BJ (cell line): ENCODE measurements at regions not wholly inside any gene's neighbourhood (a gene's known extent, or its start where the extent isn't known, plus 50 kb on each side); places are given as distances from the start of the nearest gene placed in this dataset.

Experiments used
- CTCF ChIA-PET: fragments of 350-600 bp; formaldehyde crosslinking; extraction: SDS; loops from one replicate; lab custom pipeline; 2021; ENCODE audit warnings: antibody characterized with exemption, inconsistent platforms; lab: Yijun Ruan, JAX
- POLR2A ChIA-PET: fragments of 300-600 bp; sonication (Branson Sonifier 250); formaldehyde crosslinking; extraction: SDS; loops from one replicate; lab custom pipeline; 2021; ENCODE audit warnings: antibody characterized with exemption; lab: Charles Lee
- DNase-seq: peaks from one replicate; pipeline ENCODE4 v3.0.0-alpha.2; 2011; ENCODE audit warnings: low read depth
- H3K27me3 ChIP-seq: 2 replicates; pipeline ENCODE4 v1.6.0; 2011; ENCODE audit warnings: low read length; ENCODE audit not compliant: control insufficient read depth, insufficient read depth
- H3K36me3 ChIP-seq: 2 replicates; pipeline ENCODE4 v1.5.1; 2011; ENCODE audit warnings: low read length; ENCODE audit not compliant: control insufficient read depth, insufficient read depth
- H3K4me3 ChIP-seq: 2 replicates; pipeline ENCODE4 v1.5.1; 2011; ENCODE audit warnings: low read depth, mild to moderate bottlenecking, control low read depth, low read length
- TF ChIP-seq, protein P1 (sequence below): IDR thresholded peaks from 2 replicates; pipeline ENCODE4 v1.5.1; 2011; ENCODE audit warnings: low read depth, mild to moderate bottlenecking, control low read depth, inconsistent platforms, low read length, moderate library complexity; ENCODE audit not compliant: insufficient read depth

DNA sequence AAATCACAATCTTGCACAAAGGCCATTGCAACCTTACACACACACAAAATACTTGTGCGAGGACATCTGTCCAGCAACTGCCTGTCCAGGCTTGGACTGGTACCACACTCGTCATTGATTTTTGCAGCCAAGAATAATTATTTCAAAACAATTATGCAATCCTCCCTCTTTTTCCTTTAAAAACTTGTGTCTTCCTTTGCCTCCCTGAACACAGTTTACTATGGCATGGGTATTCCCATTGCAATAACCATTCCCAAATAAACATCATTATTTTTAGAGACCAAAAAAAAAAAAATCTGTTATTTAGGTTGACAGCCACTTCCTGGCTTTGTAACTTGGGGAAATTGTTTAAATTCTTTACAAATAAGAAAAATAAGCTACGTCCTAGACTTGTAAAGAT lies 54.0 kb downstream of the C11orf91 start:
- POLR2A ChIA-PET, result no interaction called here
- no peaks in the 10 kb centered on the region for H3K27me3 ChIP-seq
- no peak overlapping the region for H3K4me3 ChIP-seq
- CTCF ChIA-PET, result interaction anchor here (0.6 to 0.7 kb wide), 2 partner anchors 12 to 253 kb away, joined by 3 to 6 read pairs; no protein-coding TSS in a partner anchor
- TF ChIP-seq, protein P1, sequence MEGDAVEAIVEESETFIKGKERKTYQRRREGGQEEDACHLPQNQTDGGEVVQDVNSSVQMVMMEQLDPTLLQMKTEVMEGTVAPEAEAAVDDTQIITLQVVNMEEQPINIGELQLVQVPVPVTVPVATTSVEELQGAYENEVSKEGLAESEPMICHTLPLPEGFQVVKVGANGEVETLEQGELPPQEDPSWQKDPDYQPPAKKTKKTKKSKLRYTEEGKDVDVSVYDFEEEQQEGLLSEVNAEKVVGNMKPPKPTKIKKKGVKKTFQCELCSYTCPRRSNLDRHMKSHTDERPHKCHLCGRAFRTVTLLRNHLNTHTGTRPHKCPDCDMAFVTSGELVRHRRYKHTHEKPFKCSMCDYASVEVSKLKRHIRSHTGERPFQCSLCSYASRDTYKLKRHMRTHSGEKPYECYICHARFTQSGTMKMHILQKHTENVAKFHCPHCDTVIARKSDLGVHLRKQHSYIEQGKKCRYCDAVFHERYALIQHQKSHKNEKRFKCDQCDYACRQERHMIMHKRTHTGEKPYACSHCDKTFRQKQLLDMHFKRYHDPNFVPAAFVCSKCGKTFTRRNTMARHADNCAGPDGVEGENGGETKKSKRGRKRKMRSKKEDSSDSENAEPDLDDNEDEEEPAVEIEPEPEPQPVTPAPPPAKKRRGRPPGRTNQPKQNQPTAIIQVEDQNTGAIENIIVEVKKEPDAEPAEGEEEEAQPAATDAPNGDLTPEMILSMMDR, result no peak
- DNase-seq, result no peak
- no peaks in the 10 kb centered on the region for H3K36me3 ChIP-seq

DNA sequence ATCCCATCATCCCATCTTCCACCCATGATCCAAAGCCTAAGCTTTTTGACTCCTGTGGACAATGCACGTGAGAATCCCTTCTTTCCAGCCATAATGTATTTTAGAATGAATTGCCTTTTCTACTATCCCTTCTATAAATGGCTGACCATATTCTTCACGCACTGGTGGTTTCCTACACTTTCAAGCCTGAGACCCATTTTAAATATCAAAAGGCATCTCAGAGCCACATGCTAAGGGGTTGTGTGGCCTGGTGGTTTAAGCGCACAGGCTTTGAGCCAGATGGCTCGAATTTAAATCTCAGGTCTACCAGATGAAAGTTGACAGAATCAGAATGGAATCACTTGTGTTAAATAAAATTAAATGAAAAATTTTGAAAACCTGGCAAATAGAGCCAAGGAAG lies 54.5 kb downstream of the C11orf91 start:
- ChIA-PET POLR2A (no interaction called here), CTCF (no interaction called here)
- Histone ChIP-seq H3K36me3 (no peaks in the 10 kb centered on the region), H3K4me3 (no peak overlapping the region), H3K27me3 (no peaks in the 10 kb centered on the region)
- DNase-seq, result no peak
- TF ChIP-seq, protein P1, result no peak

GRCh38 chr11:33645686-33646085 lies 54.9 kb downstream of the C11orf91 start:
- CTCF ChIA-PET, result no interaction called here
- H3K36me3 ChIP-seq, result no peaks in the 10 kb centered on the region
- H3K27me3 ChIP-seq, result no peaks in the 10 kb centered on the region
- H3K4me3 ChIP-seq, result no peak overlapping the region
- DNase-seq, result no peak
- POLR2A ChIA-PET, result no interaction called here
- TF ChIP-seq, protein P1, result no peak

DNA sequence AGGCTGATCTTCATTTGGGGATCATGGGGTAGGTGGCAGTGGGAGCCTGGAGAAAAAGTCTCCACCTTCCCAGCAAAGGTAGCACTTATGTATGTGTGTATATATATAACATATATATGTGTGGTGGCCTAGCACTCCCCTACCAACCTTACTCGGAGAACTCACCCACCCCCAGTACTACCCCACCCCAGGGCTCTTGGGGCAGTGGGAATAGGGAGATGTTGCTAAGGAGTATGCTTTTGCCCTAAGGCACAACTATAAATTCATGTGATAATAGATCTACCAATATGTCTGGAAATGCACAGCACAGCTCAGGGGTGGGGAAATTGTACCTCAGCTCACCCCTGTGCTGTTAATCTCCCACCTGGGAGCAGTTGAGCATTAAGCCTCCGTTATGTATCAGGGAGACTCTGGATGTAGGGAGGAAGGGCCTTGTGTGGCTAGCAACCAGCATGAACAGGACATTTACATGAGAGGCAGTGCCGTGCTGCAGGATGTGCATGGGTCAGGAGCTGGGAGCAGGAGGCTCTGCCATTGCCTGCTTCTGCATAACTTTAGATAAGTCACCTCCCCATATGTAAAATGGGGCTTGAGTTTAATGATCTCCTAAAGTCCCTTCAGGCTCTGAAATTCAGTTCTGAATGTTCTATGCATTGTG lies 57.3 kb downstream of the C11orf91 start:
- Histone ChIP-seq H3K36me3 (no peaks in the 10 kb centered on the region), H3K4me3 (no peak overlapping the region), H3K27me3 (no peaks in the 10 kb centered on the region)
- no peak for DNase-seq
- TF ChIP-seq, protein P1, result no peak
- CTCF ChIA-PET, result no interaction called here
- POLR2A ChIA-PET, result no interaction called here

GRCh38 chr11:33642461-33643166 lies 58.0 kb downstream of the C11orf91 start:
- TF ChIP-seq, protein P1, result no peak
- CTCF ChIA-PET, result no interaction called here
- Histone ChIP-seq H3K27me3 (no peaks in the 10 kb centered on the region), H3K36me3 (no peaks in the 10 kb centered on the region), H3K4me3 (no peak overlapping the region)
- no peak for DNase-seq
- POLR2A ChIA-PET, result no interaction called here
